Vagina (tissue), 2 donors: ENCODE measurements at regions not wholly inside any gene's neighbourhood (a gene's known extent, or its start where the extent isn't known, plus 50 kb on each side); places are given as distances from the start of the nearest gene placed in this dataset.

Source experiments
- POLR2A ChIP-seq, 2 donors: fragments of 450-650 bp; IDR thresholded peaks; one replicate each; pipeline ENCODE4 v1.6.1; 2017; ENCODE audit warnings: antibody characterized with exemption in 2 of 2, mild to moderate bottlenecking in 2 of 2, moderate library complexity in 2 of 2
- TF ChIP-seq, protein P1 (sequence below), 3 experiments: fragments of 450-650 bp in 2 of 3; fragments of 200-600 bp in 1 of 3; sonication (generic) in 1 of 3; IDR thresholded peaks; one replicate each; pipeline ENCODE4 v1.5.1; 2017 to 2019; ENCODE audit warnings: antibody characterized with exemption in 3 of 3, mild to moderate bottlenecking in 2 of 3, moderate library complexity in 2 of 3

DNA sequence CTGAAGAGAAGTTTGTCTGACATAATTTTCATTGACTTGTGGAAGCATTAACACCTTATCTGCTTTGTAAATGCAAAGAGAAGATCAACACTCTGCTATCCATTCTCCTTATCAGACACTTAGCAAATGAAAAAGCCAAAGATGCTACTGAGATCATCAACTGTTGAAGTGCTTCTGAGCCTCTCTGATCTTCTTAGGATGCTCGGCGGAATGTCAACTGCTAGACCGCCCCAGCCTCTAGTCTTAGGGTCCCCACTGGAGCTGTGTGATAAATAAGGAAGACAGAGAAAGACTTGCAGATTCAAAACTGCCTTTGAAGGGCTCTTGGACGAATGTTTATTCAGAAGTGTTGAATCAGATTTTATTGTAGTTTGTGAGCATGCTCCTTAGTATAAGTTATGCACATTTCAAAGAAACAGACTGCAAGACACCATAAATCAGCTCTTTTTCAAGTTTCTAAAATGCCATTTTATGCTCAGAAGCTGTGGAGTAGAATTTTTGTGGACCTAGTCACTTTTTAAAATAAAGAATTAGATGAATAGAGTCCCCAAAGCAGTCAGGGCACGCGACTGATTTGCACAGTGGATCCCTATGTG, 197.9 kb downstream of the DIRAS2 start:
- no peak for TF ChIP-seq POLR2A (IDR thresholded peaks at IDR 0.05)
- TF ChIP-seq, protein P1, sequence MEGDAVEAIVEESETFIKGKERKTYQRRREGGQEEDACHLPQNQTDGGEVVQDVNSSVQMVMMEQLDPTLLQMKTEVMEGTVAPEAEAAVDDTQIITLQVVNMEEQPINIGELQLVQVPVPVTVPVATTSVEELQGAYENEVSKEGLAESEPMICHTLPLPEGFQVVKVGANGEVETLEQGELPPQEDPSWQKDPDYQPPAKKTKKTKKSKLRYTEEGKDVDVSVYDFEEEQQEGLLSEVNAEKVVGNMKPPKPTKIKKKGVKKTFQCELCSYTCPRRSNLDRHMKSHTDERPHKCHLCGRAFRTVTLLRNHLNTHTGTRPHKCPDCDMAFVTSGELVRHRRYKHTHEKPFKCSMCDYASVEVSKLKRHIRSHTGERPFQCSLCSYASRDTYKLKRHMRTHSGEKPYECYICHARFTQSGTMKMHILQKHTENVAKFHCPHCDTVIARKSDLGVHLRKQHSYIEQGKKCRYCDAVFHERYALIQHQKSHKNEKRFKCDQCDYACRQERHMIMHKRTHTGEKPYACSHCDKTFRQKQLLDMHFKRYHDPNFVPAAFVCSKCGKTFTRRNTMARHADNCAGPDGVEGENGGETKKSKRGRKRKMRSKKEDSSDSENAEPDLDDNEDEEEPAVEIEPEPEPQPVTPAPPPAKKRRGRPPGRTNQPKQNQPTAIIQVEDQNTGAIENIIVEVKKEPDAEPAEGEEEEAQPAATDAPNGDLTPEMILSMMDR (IDR thresholded peaks at IDR 0.05): no peak
